Kidney (tissue), 13 donors: ENCODE measurements at regions not wholly inside any gene's neighbourhood (a gene's known extent, or its start where the extent isn't known, plus 50 kb on each side); places are given as distances from the start of the nearest gene placed in this dataset.

Experiments
- DNase-seq, 5 donors: peaks; one replicate each; pipeline ENCODE4 v3.0.0-alpha.2; 2013 to 2020
- FAIRE-seq: peaks from 2 replicates; lab custom pipeline; 2012; peaks lifted over from hg19 to GRCh38; lab: Jason Lieb, UNC
- H3K27ac ChIP-seq, 2 donors: one replicate each; pipeline ENCODE4 v1.7.0; 2013; ENCODE audit warnings: low read depth in 2 of 2, low read length in 2 of 2, inconsistent platforms in 1 of 2
- H3K27me3 ChIP-seq: one replicate; pipeline ENCODE4 v1.7.1; 2013; ENCODE audit warnings: low read length, inconsistent platforms; ENCODE audit not compliant: control insufficient read depth, insufficient read depth
- H3K36me3 ChIP-seq, 3 donors: one replicate each; pipeline versions ENCODE4 v1.7.0 to v1.7.1; 2013; ENCODE audit warnings: low read length in 3 of 3, control low read depth in 1 of 3, inconsistent platforms in 1 of 3; ENCODE audit not compliant: insufficient read depth in 3 of 3, control insufficient read depth in 2 of 3
- H3K4me1 ChIP-seq, 3 donors: one replicate each; pipeline versions ENCODE4 v1.7.0 to v1.7.1; 2013; ENCODE audit warnings: low read length in 3 of 3, inconsistent platforms in 1 of 3, low read depth in 1 of 3; ENCODE audit not compliant: control insufficient read depth in 2 of 3, insufficient read depth in 2 of 3
- H3K4me3 ChIP-seq, 3 donors: one replicate each; pipeline versions ENCODE4 v1.7.0 to v1.8.1; 2013; ENCODE audit warnings: low read length in 3 of 3, control low read depth in 1 of 3, inconsistent platforms in 1 of 3
- H3K9ac ChIP-seq, 3 donors: one replicate each; pipeline versions ENCODE4 v1.7.0 to v1.7.1; 2013; ENCODE audit warnings: low read length in 3 of 3, control low read depth in 1 of 3, inconsistent platforms in 1 of 3
- H3K9me3 ChIP-seq, 3 donors: one replicate each; pipeline versions ENCODE4 v1.7.0 to v1.7.1; 2013; ENCODE audit warnings: low read length in 3 of 3, control low read depth in 1 of 3, inconsistent platforms in 1 of 3; ENCODE audit not compliant: control insufficient read depth in 2 of 3, insufficient read depth in 1 of 3
- intact Hi-C: fragments of 100-400 bp; cut with DNase I; formaldehyde crosslinking; loops from one replicate; pipeline ENCODE4 v1.11.1; 2022
- TF ChIP-seq, protein P1 (sequence below): IDR thresholded peaks from 3 replicates; pipeline ENCODE4 v1.5.1; 2012; ENCODE audit warnings: mild to moderate bottlenecking, moderate library complexity, borderline replicate concordance; ENCODE audit not compliant: insufficient read depth; ENCODE audit errors: extremely low read depth
- donor health status: control.
- donor health status: control.
- donor health status: control.
- donor health status: control.
- donor health status: control.
- donor health status: DM: yes; HTN: yes; CAD: no.
- donor health status: Normal renal cell carcinoma (clear cell type).

DNA sequence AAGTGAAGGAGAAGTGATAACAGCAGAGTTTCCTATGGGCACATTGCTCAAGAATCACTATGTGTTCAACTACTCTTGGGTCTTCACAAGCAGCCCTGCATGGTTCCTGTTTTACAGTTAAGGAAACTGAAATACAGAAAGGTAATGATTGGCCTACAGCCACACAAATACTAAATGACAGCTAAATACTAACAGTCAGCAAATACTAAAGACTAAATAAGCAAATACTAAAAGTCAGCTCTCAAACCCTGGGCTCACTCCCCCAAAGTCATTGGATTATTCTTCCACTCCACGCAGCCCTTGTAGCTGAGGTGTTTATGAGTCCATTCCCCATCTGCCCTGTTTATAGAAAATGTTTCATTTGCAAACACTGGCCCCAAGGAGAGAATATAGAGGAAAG is 372.7 kb upstream of the CDH11 start:
- H3K36me3 ChIP-seq: no peaks in the 10 kb centered on the region
- H3K27me3 ChIP-seq: no peaks in the 10 kb centered on the region
- H3K9ac ChIP-seq: no peak overlapping the region
- no peak overlapping the region for H3K27ac ChIP-seq
- intact Hi-C loops: no loop called here
- no peak for DNase-seq
- H3K4me1 ChIP-seq: no peaks in the 10 kb centered on the region
- no peaks in the 10 kb centered on the region for H3K9me3 ChIP-seq
- no peak for FAIRE-seq
- TF ChIP-seq, protein P1, sequence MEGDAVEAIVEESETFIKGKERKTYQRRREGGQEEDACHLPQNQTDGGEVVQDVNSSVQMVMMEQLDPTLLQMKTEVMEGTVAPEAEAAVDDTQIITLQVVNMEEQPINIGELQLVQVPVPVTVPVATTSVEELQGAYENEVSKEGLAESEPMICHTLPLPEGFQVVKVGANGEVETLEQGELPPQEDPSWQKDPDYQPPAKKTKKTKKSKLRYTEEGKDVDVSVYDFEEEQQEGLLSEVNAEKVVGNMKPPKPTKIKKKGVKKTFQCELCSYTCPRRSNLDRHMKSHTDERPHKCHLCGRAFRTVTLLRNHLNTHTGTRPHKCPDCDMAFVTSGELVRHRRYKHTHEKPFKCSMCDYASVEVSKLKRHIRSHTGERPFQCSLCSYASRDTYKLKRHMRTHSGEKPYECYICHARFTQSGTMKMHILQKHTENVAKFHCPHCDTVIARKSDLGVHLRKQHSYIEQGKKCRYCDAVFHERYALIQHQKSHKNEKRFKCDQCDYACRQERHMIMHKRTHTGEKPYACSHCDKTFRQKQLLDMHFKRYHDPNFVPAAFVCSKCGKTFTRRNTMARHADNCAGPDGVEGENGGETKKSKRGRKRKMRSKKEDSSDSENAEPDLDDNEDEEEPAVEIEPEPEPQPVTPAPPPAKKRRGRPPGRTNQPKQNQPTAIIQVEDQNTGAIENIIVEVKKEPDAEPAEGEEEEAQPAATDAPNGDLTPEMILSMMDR: no peak
- no peak overlapping the region for H3K4me3 ChIP-seq

DNA sequence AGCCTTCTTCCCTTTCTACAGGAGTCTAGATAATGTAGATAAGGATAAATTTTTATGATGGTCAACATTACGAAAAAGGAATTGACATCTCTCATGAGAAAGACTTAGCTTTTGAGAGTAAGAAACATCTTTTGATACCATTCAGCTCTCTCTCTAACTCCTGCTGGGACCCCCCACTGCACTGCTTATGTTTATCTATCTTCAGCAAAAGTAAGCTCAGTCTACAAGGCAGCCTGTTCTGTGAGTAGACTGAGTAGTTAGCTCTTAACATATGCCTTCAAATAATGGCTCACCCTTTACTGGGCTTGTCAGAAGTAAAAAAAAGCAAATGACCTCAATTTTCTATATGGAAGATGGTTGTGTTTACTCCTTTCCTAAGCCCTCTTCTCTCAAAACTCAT is 372.2 kb upstream of the CDH11 start:
- H3K27ac ChIP-seq: no peak overlapping the region
- H3K4me3 ChIP-seq: no peak overlapping the region
- no peaks in the 10 kb centered on the region for H3K36me3 ChIP-seq
- H3K9ac ChIP-seq: no peak overlapping the region
- intact Hi-C loops: no loop called here
- H3K9me3 ChIP-seq: no peaks in the 10 kb centered on the region
- FAIRE-seq: no peak
- H3K27me3 ChIP-seq: no peaks in the 10 kb centered on the region
- no peaks in the 10 kb centered on the region for H3K4me1 ChIP-seq
- no peak for DNase-seq
- TF ChIP-seq, protein P1: no peak

DNA sequence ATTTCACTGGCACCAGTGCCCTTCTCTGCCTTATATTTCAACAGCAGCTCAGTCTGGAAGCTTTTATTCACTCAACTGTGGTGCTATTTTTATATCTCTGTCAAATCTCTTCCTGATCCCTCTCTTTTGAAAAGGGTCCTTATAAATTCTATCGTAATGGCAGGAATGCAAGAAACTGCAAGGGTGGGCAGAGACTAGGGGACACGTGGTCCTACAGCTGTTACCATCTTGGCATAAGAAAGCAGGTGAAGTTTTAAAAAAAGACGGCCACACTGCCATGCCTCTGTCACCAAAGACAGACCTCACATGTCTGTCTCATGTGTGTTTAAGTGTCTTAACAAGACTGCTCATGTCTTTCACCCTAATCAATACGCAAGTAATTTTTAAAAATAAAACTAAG is 368.4 kb upstream of the CDH11 start:
- TF ChIP-seq, protein P1: no peak
- no peaks in the 10 kb centered on the region for H3K4me1 ChIP-seq
- no peak overlapping the region for H3K9ac ChIP-seq
- H3K27ac ChIP-seq: no peak overlapping the region
- FAIRE-seq (no peak), DNase-seq (no peak)
- no peak overlapping the region for H3K4me3 ChIP-seq
- no peaks in the 10 kb centered on the region for H3K9me3 ChIP-seq
- no peaks in the 10 kb centered on the region for H3K27me3 ChIP-seq
- intact Hi-C loops: no loop called here
- no peaks in the 10 kb centered on the region for H3K36me3 ChIP-seq

DNA sequence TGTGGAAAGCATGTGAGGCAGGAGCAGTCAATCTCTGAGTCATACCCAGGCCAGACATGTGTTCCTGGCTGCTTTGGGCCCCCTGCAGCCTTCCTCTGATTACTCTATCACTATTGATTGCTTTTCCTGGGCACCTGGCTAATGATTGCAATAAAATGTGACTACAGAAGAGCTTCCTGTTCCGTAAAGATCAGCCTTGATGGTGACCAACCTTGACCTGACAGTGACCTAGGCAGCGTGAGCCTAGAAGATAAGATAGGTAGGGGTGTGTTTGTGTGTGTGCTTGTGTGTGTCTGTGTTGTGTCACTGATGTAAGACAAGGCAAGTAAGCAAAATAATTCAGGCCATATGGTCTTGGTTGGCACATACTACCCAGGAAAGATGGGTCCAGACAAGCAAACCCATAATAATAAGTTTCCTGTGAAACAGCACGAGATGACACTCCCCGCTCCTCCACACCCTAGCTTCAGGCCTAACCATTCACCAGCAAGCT is 367.7 kb upstream of the CDH11 start:
- H3K4me1 ChIP-seq: no peaks in the 10 kb centered on the region
- no peaks in the 10 kb centered on the region for H3K27me3 ChIP-seq
- H3K9ac ChIP-seq: no peak overlapping the region
- TF ChIP-seq, protein P1: no peak
- H3K27ac ChIP-seq: no peak overlapping the region
- DNase-seq (no peak), FAIRE-seq (no peak)
- intact Hi-C loops: no loop called here
- no peaks in the 10 kb centered on the region for H3K9me3 ChIP-seq
- H3K36me3 ChIP-seq: no peaks in the 10 kb centered on the region
- no peak overlapping the region for H3K4me3 ChIP-seq
